Left lobe of liver (tissue), 2 donors: ENCODE measurements at regions not wholly inside any gene's neighbourhood (a gene's known extent, or its start where the extent isn't known, plus 50 kb on each side); places are given as distances from the start of the nearest gene placed in this dataset.

Source experiments
- ATAC-seq: fragments of 200-7000 bp; cut with Tn5 transposase; one replicate; pipeline ENCODE4 v1.9.1; 2020; ENCODE audit warnings: mild to moderate bottlenecking, moderate library complexity
- DNase-seq: peaks from one replicate; pipeline ENCODE4 v3.0.0-alpha.2; 2020; ENCODE audit warnings: low spot score
- donor health status: DM: no; HTN: no; CAD: no; lungs with moderate emphysema.
- donor health status: DM: no; HTN: yes; CAD: no.

DNA sequence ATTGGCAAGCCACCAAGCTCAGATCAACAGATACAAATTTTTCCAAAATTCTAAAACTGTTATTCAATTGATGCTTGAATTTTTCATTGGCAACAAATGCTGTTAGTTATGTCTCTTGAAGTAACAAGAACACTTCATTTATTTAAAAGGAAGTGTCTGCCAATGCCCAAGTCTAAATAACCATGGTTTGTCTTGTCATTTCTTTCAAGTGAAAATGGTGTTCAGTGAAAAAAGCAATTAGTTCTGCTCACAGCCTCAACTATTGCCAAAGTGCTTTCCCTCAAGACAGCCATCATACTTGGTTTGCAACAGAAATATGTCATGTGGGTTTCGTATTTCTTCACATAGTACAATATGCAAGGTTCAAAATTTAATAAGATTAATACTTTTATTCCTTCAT, 312.6 kb upstream of the LMCD1 start:
- ATAC-seq (no peak), DNase-seq (no peak)

- DNase-seq (no peak), ATAC-seq (no peak)
These were observed 310.2 kb upstream of the LMCD1 start for GRCh38 chr3:8191406-8191805.

DNA sequence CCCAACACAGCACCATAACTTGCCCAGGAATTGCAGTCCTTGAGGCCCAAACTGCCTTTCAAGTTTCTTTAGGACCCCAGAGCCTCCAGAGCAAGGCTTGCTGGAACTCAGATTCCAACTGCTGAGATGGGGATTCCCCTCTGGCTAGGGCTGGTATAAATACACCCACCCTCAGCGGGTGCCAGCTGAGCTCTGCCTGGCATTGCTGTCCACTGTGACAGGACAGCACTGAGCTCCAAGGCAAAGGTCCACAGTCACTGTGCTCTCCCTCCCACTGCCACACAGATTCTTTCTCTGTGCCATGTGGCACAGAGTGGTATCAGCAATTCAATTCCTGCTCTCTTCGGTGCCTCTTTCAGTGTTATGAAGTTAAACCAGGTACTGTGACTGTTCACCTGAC, 304.2 kb upstream of the LMCD1 start:
- DNase-seq (no peak), ATAC-seq (no peak)

GRCh38 chr3:8198605-8199004, 303.0 kb upstream of the LMCD1 start:
- ATAC-seq (no peak), DNase-seq (no peak)

- ATAC-seq (no peak), DNase-seq (no peak)
These were observed 300.6 kb upstream of the LMCD1 start for GRCh38 chr3:8200996-8201395.

GRCh38 chr3:8201886-8202285, 299.7 kb upstream of the LMCD1 start:
- no peak for ATAC-seq

GRCh38 chr3:8204331-8204730, 297.3 kb upstream of the LMCD1 start:
- ATAC-seq = no peak
- no peak for DNase-seq

More at GRCh38 chr3:8201886-8202285, 299.7 kb upstream of the LMCD1 start:
- no peak for DNase-seq

DNA sequence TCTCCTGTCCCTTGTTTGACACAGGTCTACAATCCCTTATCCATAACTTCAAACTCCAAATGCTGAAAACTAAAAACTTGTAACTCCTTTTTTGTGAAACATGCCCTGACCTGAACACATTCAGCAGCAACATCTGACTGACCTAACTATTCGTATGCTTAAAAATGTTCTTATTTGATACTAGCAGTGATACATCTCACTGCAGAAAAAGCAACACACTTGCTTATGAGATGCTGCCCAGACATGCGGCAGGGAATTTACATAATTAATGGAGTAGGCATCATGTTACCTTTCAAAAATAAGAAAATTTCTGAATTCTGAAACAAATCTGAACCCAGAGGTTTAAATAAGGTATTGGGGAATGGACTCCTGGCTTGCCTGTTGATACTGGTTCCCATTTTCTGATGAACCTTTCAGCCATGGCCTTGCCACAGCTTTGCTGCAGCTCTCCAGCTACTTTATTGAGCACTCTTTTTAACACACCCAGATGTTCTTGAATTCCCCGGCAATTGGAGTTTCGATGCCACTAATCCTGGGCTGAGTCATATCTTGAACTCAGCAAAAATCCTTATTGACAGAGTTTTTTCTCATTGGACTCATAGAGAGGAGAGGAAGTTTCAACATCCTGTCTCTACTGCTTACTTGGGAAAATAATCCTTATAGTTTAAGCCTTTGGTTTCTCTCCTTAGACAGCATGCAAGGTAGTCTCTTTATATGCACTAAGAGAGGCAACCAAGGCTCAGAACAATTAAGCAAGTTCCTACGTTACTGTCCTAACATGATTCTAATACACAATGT, 296.6 kb upstream of the LMCD1 start:
- DNase-seq = no peak
- no peak for ATAC-seq

- ATAC-seq (no peak), DNase-seq (no peak)
These were observed 295.7 kb upstream of the LMCD1 start for GRCh38 chr3:8205881-8206280.

- ATAC-seq = no peak
- no peak for DNase-seq
These were observed 294.5 kb upstream of the LMCD1 start for GRCh38 chr3:8206971-8207617.

DNA sequence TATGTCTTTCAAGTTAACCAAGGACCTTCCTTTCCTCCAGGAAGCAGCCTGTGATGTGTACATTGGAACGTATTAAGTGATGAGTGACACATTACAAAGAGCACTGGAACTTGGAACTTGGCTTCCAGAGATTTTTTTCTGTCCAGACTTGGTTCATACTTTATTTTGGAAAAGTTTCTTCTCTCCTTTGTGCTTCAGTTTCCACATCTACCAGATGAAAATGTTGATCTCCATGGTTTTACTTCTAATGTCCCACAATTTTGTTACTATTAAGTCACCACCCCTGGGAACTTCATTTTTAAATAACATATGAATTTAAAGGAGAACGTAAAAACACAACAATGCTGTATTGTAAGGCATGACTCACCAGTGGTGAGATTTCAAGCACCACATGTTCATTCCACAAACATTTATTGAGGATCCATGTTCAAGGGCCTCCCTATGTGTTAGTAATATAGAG, 290.7 kb upstream of the LMCD1 start:
- no peak for ATAC-seq

DNA sequence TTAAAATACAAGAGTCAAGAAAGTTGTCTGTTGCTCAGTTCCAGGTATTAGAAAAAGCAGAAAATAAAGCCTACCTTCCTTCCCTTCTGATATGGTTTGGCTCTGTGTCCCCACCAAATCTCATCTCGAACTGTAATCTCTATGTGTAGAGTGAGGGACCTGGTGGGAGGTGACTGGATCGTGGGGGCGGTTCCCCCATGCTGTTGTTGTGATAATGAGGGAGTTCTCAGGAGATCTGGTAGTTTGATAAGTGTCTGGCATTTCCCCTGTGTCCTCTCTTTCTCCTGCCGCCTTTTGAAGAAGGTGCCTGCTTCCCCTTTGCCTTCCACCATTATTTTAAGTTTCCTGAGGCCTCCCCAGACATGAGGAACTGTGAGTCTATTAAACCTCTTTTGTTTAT, 288.8 kb upstream of the LMCD1 start:
- ATAC-seq = no peak
- DNase-seq = no peak

More for the DNA sequence above, 290.7 kb upstream of the LMCD1 start:
- DNase-seq = no peak

- DNase-seq (no peak), ATAC-seq (no peak)
These were observed 288.3 kb upstream of the LMCD1 start for GRCh38 chr3:8213286-8213685.

GRCh38 chr3:8215821-8216220, 285.8 kb upstream of the LMCD1 start:
- ATAC-seq = no peak
- DNase-seq = no peak

GRCh38 chr3:8218353-8218940, 283.2 kb upstream of the LMCD1 start:
- ATAC-seq (no peak), DNase-seq (no peak)

DNA sequence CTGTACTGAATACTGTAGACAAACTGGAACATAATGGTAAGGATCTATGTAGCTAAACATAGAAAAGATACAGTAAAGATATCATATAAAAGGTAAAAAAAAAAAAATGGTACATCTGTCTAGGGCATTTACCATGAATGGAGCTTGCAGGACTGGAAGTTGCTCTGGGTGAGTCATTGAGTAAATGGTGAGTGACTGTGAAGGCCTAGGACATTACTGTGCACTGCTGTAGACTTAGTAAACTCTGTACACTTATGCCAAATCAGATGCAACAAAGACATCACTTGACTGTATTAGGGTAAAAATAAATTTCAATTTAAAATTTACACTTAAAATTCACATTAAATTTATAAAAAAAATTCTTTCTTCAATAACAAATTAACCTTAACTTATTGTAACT, 281.3 kb upstream of the LMCD1 start:
- no peak for ATAC-seq
- no peak for DNase-seq

- DNase-seq (no peak), ATAC-seq (no peak)
These were observed 277.9 kb upstream of the LMCD1 start for GRCh38 chr3:8223766-8224165.

GRCh38 chr3:8224941-8225340, 276.7 kb upstream of the LMCD1 start:
- no peak for ATAC-seq
- no peak for DNase-seq

- no peak for DNase-seq
These were observed 267.7 kb upstream of the LMCD1 start for GRCh38 chr3:8233938-8234337.

GRCh38 chr3:8236264-8236663, 265.4 kb upstream of the LMCD1 start:
- no peak for ATAC-seq
- no peak for DNase-seq

More at GRCh38 chr3:8233938-8234337, 267.7 kb upstream of the LMCD1 start:
- no peak for ATAC-seq

DNA sequence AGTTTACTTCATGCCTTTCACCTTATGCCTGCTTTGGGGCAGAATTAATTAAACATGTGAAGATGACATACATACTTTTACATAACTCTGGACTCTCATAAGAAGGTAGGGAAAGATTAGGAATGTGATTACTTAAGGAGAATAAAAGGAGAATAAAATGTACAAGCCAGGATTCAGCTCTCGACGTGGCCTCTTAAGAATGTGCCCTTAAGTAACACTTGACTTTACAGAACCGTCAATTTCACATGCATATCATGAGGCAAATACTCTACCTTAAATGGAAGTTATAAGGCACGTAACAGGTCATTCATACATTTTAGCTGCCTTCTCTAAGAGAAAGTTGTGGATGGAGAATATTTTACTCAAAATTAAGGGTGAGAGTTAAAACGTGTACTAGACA, 263.7 kb upstream of the LMCD1 start:
- DNase-seq = no peak
- ATAC-seq = no peak

DNA sequence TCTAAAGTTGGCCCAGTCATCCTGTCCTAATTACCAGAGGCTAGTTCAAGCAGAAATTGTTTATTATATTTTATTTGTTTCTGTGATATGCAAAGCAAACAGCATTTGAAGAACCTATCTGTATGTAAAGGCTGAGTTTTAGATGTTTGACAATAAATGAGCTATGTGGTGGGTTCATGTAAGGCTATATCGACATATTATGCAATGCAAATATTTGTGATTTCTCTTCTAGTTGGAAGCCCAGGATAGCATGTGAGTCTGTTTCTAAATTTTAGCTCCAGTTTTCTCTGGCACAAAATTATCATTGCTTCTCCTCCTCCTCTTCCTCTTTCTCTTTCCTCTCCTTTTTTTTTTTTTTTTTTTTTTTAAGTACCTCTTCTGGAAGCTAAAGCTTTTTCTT, 263.2 kb upstream of the LMCD1 start:
- ATAC-seq (peak; percentile 55), DNase-seq (no peak)
